Upper lobe of left lung (tissue), 6 donors: ENCODE measurements at regions not wholly inside any gene's neighbourhood (a gene's known extent, or its start where the extent isn't known, plus 50 kb on each side); places are given as distances from the start of the nearest gene placed in this dataset.

Experiments
- ATAC-seq, 2 donors: fragments of 200-7000 bp; cut with Tn5 transposase; one replicate each; pipeline ENCODE4 v1.9.1; 2022; ENCODE audit warnings: mild to moderate bottlenecking in 2 of 2, moderate library complexity in 2 of 2; ENCODE audit not compliant: low FRiP score in 2 of 2
- DNase-seq, 2 donors: peaks; one replicate each; pipeline ENCODE4 v3.0.0-alpha.2; 2019 to 2020
- H3K27ac ChIP-seq, 4 donors: fragments of 200-600 bp; sonication (generic); one replicate each; pipeline ENCODE4 v1.5.1; 2016 to 2019
- H3K27me3 ChIP-seq, 4 donors: fragments of 200-600 bp; sonication (generic); one replicate each; pipeline ENCODE4 v1.5.1; 2017 to 2019
- H3K36me3 ChIP-seq, 4 donors: fragments of 200-600 bp; sonication (generic); one replicate each; pipeline ENCODE4 v1.5.1; 2016 to 2019
- H3K4me1 ChIP-seq, 4 donors: fragments of 200-600 bp; sonication (generic); one replicate each; pipeline ENCODE4 v1.5.1; 2018 to 2019
- H3K4me3 ChIP-seq, 4 donors: fragments of 200-600 bp; sonication (generic); one replicate each; pipeline ENCODE4 v1.5.1; 2017 to 2019; ENCODE audit warnings: mild to moderate bottlenecking in 2 of 4, moderate library complexity in 1 of 4
- H3K9me3 ChIP-seq, 4 donors: fragments of 200-600 bp; sonication (generic); one replicate each; pipeline ENCODE4 v1.5.1; 2018 to 2019
- EP300 ChIP-seq, 4 donors: sonication (generic); formaldehyde crosslinking; IDR thresholded peaks; one replicate each; pipeline ENCODE4 v1.5.1; 2017; ENCODE audit warnings: antibody characterized with exemption in 4 of 4, control low read depth in 2 of 4
- POLR2A ChIP-seq, 4 donors: fragments of 450-650 bp; IDR thresholded peaks; one replicate each; pipeline ENCODE4 v1.5.1; 2016 to 2017; ENCODE audit warnings: antibody characterized with exemption in 4 of 4, mild to moderate bottlenecking in 2 of 4
- POLR2AphosphoS5 ChIP-seq, 2 donors: sonication (generic); formaldehyde crosslinking; IDR thresholded peaks; one replicate each; pipeline ENCODE4 v1.5.1; 2017; ENCODE audit warnings: antibody characterized with exemption in 2 of 2
- WGBS, 2 donors: methylation state at CpG; one replicate each; pipeline ENCODE4 v1.1.5; 2017 to 2018; 5-methylcytosine and 5-hydroxymethylcytosine counted together
- TF ChIP-seq, protein P1 (sequence below), 6 experiments: fragments of 450-650 bp in 4 of 6; fragments of 200-600 bp in 2 of 6; sonication (generic) in 2 of 6; IDR thresholded peaks; one replicate each; pipeline ENCODE4 v1.5.1; 2016 to 2019; ENCODE audit warnings: antibody characterized with exemption in 6 of 6
- donor health status: DM: no; HTN: no; CAD: no; lungs with moderate emphysema.
- donor health status: DM: no; HTN: yes; CAD: no; lungs with severe emphysema.

DNA sequence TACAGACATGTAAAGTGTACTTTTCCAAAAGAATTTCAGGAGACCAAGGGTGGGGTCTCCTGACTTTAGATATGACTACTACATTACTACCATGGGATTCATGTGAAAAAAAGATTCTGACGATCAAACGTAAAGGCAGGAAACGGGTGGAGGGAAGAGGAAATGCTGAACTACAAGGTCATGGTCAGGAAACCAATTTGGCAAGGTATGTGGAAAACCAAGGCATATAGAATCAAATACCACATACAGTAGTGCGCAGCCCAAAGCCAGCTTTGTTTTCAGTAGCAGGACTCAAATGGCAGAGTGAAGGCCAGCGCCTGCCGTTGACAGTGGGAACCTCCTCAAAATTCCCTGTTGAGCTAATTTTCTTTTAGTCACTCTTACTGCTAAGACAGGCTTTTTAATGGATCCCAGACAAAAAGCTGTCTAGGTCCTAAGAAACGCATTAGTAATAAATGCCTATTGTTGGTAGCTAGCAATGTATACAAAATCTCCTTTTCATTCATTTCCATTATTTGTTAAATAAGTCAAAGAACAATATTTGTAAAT lies 57.6 kb upstream of the SERTAD2 start:
- H3K27ac ChIP-seq: no peak overlapping the region
- ATAC-seq: no peak
- H3K4me3 ChIP-seq: no peak overlapping the region
- H3K9me3 ChIP-seq: no peaks in the 10 kb centered on the region
- H3K36me3 ChIP-seq: no peaks in the 10 kb centered on the region
- no peaks in the 10 kb centered on the region for H3K4me1 ChIP-seq
- TF ChIP-seq, protein P1, sequence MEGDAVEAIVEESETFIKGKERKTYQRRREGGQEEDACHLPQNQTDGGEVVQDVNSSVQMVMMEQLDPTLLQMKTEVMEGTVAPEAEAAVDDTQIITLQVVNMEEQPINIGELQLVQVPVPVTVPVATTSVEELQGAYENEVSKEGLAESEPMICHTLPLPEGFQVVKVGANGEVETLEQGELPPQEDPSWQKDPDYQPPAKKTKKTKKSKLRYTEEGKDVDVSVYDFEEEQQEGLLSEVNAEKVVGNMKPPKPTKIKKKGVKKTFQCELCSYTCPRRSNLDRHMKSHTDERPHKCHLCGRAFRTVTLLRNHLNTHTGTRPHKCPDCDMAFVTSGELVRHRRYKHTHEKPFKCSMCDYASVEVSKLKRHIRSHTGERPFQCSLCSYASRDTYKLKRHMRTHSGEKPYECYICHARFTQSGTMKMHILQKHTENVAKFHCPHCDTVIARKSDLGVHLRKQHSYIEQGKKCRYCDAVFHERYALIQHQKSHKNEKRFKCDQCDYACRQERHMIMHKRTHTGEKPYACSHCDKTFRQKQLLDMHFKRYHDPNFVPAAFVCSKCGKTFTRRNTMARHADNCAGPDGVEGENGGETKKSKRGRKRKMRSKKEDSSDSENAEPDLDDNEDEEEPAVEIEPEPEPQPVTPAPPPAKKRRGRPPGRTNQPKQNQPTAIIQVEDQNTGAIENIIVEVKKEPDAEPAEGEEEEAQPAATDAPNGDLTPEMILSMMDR (IDR thresholded peaks at IDR 0.05): no peak
- TF ChIP-seq POLR2A (IDR thresholded peaks at IDR 0.05) (no peak), POLR2AphosphoS5 (IDR thresholded peaks at IDR 0.05) (no peak), EP300 (IDR thresholded peaks at IDR 0.05) (no peak)
- no peak for DNase-seq
- WGBS, 2 donors: 49 to 59% methylated on average over 7 of the region's 7 CpGs
- no peaks in the 10 kb centered on the region for H3K27me3 ChIP-seq

DNA sequence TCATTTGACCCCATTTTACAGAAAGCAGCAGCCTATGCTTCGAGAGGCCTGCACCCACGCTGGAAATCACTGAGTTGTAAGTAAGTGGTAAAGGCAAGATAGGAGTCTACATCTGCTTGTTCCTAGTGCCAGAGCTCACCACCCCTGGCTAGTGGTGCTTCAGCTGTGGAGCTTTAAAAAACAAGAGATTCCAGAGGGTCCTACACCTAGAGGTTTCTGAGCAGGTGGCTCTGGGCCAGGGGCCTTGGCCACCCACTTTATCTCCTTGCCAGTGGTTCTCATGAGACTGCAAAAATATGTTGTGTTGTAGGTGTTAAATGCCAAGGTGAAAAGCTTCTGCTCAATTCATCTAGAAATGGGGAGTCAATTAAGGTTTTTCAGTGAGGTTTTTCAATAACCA lies 60.0 kb upstream of the SERTAD2 start:
- Histone ChIP-seq H3K27me3 (no peaks in the 10 kb centered on the region), H3K9me3 (no peaks in the 10 kb centered on the region), H3K4me3 (no peak overlapping the region), H3K4me1 (no peaks in the 10 kb centered on the region), H3K36me3 (no peaks in the 10 kb centered on the region), H3K27ac (no peak overlapping the region)
- WGBS, 2 donors: 88 to 94% methylated on average over 2 of the region's 2 CpGs
- no peak for DNase-seq
- TF ChIP-seq, protein P1 (IDR thresholded peaks at IDR 0.05): no peak
- TF ChIP-seq POLR2AphosphoS5 (IDR thresholded peaks at IDR 0.05) (no peak), POLR2A (IDR thresholded peaks at IDR 0.05) (no peak), EP300 (IDR thresholded peaks at IDR 0.05) (no peak)
- no peak for ATAC-seq

DNA sequence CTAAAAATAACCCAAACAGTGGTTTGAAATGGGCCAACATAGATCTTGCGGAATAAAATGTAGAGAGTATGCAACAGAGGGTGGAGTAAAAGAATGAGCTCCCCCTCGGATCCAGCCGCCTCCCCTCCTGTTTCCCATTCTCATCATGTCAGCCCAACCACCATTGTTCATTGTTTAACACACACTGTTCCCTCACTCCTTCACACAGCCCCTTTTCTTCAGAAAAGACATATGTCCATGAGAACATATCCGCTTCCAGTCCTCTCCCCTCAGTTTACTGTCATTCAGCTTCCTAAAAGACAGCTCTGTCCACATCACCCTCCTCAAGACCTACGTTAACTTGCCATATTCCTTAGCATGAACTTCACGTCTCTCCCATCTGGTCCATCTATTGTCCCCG lies 62.9 kb upstream of the SERTAD2 start:
- H3K27ac ChIP-seq: no peak overlapping the region
- H3K36me3 ChIP-seq: no peaks in the 10 kb centered on the region

DNA sequence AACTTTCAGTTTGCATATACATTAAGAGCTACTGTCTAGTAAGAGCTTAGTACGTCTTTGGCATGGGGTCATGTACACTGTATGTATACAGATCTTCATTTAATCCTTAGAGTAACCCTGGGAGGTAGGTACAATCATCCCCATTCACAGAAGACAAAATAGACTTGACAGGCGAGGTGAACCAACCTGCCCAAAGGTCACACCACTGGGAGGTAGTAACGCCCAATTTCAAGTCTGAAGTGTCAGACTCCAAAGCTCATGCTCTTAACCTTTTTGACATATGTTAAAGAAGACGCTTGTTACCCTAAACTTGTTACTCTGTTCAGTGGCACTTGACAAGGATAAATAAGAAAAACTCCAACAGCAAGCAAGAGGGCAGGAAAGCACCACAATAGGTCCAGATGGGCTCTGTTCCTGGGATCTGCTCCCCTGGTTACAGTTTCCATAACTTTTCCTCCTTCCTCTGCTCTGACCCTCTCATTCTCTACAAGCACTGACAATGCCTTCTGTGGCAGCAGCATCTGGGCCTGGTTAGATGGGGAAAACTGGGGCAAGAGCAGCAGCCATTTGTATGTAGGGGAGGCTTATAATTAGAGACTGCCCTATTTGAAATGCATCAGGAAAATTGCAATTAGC lies 64.7 kb upstream of the SERTAD2 start:
- Histone ChIP-seq H3K4me3 (no peak overlapping the region), H3K4me1 (no peaks in the 10 kb centered on the region), H3K27me3 (no peaks in the 10 kb centered on the region), H3K36me3 (no peaks in the 10 kb centered on the region), H3K9me3 (no peaks in the 10 kb centered on the region), H3K27ac (no peak overlapping the region)
- TF ChIP-seq POLR2A (IDR thresholded peaks at IDR 0.05): no peak
- TF ChIP-seq, protein P1 (IDR thresholded peaks at IDR 0.05): no peak
- TF ChIP-seq POLR2AphosphoS5 (IDR thresholded peaks at IDR 0.05): no peak
- no peak for TF ChIP-seq EP300 (IDR thresholded peaks at IDR 0.05)
- no peak for DNase-seq
- WGBS, 2 donors: 86 to 95% methylated on average over 4 of the region's 4 CpGs
- ATAC-seq: no peak

More for the DNA sequence above, 62.9 kb upstream of the SERTAD2 start:
- ATAC-seq (no peak), DNase-seq (no peak)
- Histone ChIP-seq H3K4me1 (no peaks in the 10 kb centered on the region), H3K4me3 (no peak overlapping the region), H3K27me3 (no peaks in the 10 kb centered on the region), H3K9me3 (no peaks in the 10 kb centered on the region)
- WGBS, 2 donors: 88 to 92% methylated on average over 7 of the region's 7 CpGs
- no peak for TF ChIP-seq EP300 (IDR thresholded peaks at IDR 0.05)

DNA sequence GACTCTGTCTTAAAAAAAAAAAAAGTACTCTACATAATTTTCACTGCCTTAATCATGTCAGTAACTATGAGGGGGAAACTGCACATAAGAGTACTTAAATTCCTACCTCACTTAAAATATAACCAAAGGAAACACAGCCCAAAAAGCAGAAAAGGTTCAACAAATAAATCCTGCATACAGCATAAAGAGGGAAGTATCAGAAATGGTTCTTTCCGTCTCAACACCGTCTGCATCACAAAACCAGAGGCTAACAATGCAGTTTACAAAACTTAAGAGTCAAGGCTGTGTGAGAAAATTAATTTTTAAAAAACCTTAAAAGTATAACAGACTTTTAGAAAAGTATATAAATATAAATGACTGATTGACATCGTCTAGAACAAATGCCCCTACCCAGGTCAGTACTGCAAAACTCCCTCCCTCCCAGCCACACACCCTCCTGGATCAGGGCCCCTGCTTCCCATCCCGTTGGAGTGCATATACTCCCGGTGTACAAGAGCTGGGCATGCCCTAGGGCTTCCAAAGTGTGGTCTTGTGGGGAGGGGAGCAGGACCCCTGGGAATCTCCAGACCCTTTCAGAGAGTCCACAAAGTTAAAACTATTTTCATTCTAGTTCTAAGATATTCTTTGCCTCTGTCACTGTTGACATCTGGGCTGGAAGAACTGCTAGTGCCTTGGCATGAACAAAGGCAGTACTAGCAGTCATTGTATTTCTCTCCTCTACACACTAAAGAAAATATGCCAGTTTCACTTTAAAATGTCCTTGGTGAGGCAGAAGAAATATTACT lies 67.0 kb upstream of the SERTAD2 start:
- no peak overlapping the region for H3K4me3 ChIP-seq
- H3K9me3 ChIP-seq: no peaks in the 10 kb centered on the region
- WGBS, 2 donors: 35 to 47% methylated on average over 5 of the region's 5 CpGs
- no peak overlapping the region for H3K27ac ChIP-seq
- ATAC-seq (no peak), DNase-seq (no peak)
- H3K36me3 ChIP-seq: no peaks in the 10 kb centered on the region
- H3K4me1 ChIP-seq: no peaks in the 10 kb centered on the region
- TF ChIP-seq EP300 (IDR thresholded peaks at IDR 0.05): no peak
- TF ChIP-seq, protein P1 (IDR thresholded peaks at IDR 0.05): no peak
- TF ChIP-seq POLR2A (IDR thresholded peaks at IDR 0.05): no peak
- H3K27me3 ChIP-seq: no peaks in the 10 kb centered on the region
